Osteocyte (in vitro differentiated cells): ENCODE measurements at regions not wholly inside any gene's neighbourhood (a gene's known extent, or its start where the extent isn't known, plus 50 kb on each side); places are given as distances from the start of the nearest gene placed in this dataset.

Source experiments
- DNase-seq: peaks from one replicate; pipeline ENCODE4 v3.0.0; 2021; ENCODE audit warnings: mixed read lengths; ENCODE audit not compliant: unreplicated experiment; ENCODE audit errors: extremely low spot score
- H3K27ac Mint-ChIP-seq: one replicate; pipeline ENCODE4 v1.8.0; 2021; ENCODE audit warnings: mild to moderate bottlenecking, mixed read lengths; ENCODE audit not compliant: unreplicated experiment
- H3K27me3 Mint-ChIP-seq: one replicate; pipeline ENCODE4 v1.8.0; 2021; ENCODE audit warnings: mixed read lengths; ENCODE audit not compliant: unreplicated experiment
- H3K36me3 Mint-ChIP-seq: one replicate; pipeline ENCODE4 v1.8.0; 2021; ENCODE audit warnings: mixed read lengths; ENCODE audit not compliant: unreplicated experiment
- H3K4me1 Mint-ChIP-seq: one replicate; pipeline ENCODE4 v1.8.0; 2021; ENCODE audit warnings: mixed read lengths; ENCODE audit not compliant: unreplicated experiment
- H3K4me3 Mint-ChIP-seq: one replicate; pipeline ENCODE4 v1.8.0; 2021; ENCODE audit warnings: mild to moderate bottlenecking, moderate library complexity, mixed read lengths; ENCODE audit not compliant: unreplicated experiment
- H3K9me3 Mint-ChIP-seq: one replicate; pipeline ENCODE4 v1.8.0; 2021; ENCODE audit warnings: mixed read lengths; ENCODE audit not compliant: unreplicated experiment
- CTCF ChIP-seq: fragments of 200-600 bp; sonication (generic); IDR thresholded peaks from 2 replicates; pipeline ENCODE4 v1.5.0; 2021; ENCODE audit warnings: antibody characterized with exemption, mild to moderate bottlenecking, moderate library complexity

GRCh38 chr13:44050450-44051063 is 170.9 kb downstream of the LACC1 start:
- Mint-ChIP-seq H3K27ac (peak overlapping the region; percentile 92), H3K4me1 (peaks cover 38% of the 10 kb centered on the region), H3K4me3 (no peak overlapping the region), H3K36me3 (no peaks in the 10 kb centered on the region), H3K9me3 (no peaks in the 10 kb centered on the region), H3K27me3 (no peaks in the 10 kb centered on the region)
- DNase-seq, result no peak
- TF ChIP-seq CTCF, result peak; percentile 81

- peaks cover 41% of the 10 kb centered on the region for H3K4me1 Mint-ChIP-seq
- DNase-seq, result no peak
- no peak for TF ChIP-seq CTCF
- H3K4me3 Mint-ChIP-seq, result no peak overlapping the region
- H3K27ac Mint-ChIP-seq, result peak overlapping the region; percentile 92
- no peaks in the 10 kb centered on the region for H3K27me3 Mint-ChIP-seq
- no peaks in the 10 kb centered on the region for H3K9me3 Mint-ChIP-seq
- no peaks in the 10 kb centered on the region for H3K36me3 Mint-ChIP-seq
Observed at GRCh38 chr13:44051405-44051804, 171.7 kb downstream of the LACC1 start.

- DNase-seq, result no peak
- Mint-ChIP-seq H3K4me1 (peaks cover 41% of the 10 kb centered on the region), H3K9me3 (no peaks in the 10 kb centered on the region), H3K27me3 (no peaks in the 10 kb centered on the region), H3K36me3 (no peaks in the 10 kb centered on the region), H3K4me3 (no peak overlapping the region), H3K27ac (peak overlapping the region; percentile 92)
- TF ChIP-seq CTCF, result no peak
Observed at GRCh38 chr13:44051918-44052675, 172.4 kb downstream of the LACC1 start.

GRCh38 chr13:44052780-44053184 is 173.1 kb downstream of the LACC1 start:
- H3K27me3 Mint-ChIP-seq, result no peaks in the 10 kb centered on the region
- H3K36me3 Mint-ChIP-seq, result no peaks in the 10 kb centered on the region
- no peaks in the 10 kb centered on the region for H3K9me3 Mint-ChIP-seq
- no peak for DNase-seq
- peak overlapping the region; percentile 3 for H3K4me3 Mint-ChIP-seq
- no peak for TF ChIP-seq CTCF
- H3K27ac Mint-ChIP-seq, result peak overlapping the region; percentile 92
- H3K4me1 Mint-ChIP-seq, result peaks cover 46% of the 10 kb centered on the region

GRCh38 chr13:44053208-44053607 is 173.5 kb downstream of the LACC1 start:
- peaks cover 51% of the 10 kb centered on the region for H3K4me1 Mint-ChIP-seq
- no peaks in the 10 kb centered on the region for H3K27me3 Mint-ChIP-seq
- no peak overlapping the region for H3K4me3 Mint-ChIP-seq
- no peaks in the 10 kb centered on the region for H3K9me3 Mint-ChIP-seq
- H3K36me3 Mint-ChIP-seq, result no peaks in the 10 kb centered on the region
- TF ChIP-seq CTCF, result peak; percentile 30
- H3K27ac Mint-ChIP-seq, result peak overlapping the region; percentile 92
- no peak for DNase-seq
